ENCODE measurements at regions not wholly inside any gene's neighbourhood (a gene's known extent, or its start where the extent isn't known, plus 50 kb on each side); places are given as distances from the start of the nearest gene placed in this dataset.

- no peak overlapping the region for H3K27ac ChIP-seq (ENCODE audit: low read depth, low read length)
- DNase-seq (ENCODE audit: low read depth, low spot score), result no peak
- no peaks in the 10 kb centered on the region; the same call in 1 of the 2 replicates for H3K9me3 ChIP-seq (ENCODE audit: control insufficient read depth, insufficient read depth, low read length)
- ChIA-PET CTCF (no interaction called here), POLR2A (no interaction called here)
- no peak for TF ChIP-seq CTCF (IDR thresholded peaks at IDR 0.05; ENCODE audit: low read depth, low read length)
- peaks cover 39% of the 10 kb centered on the region for H3K27me3 ChIP-seq (ENCODE audit: control insufficient read depth, insufficient read depth, low read length)
- no peak overlapping the region for H3K4me3 ChIP-seq (ENCODE audit: low read depth, low read length)
Measured at GRCh38 chr15:70219256-70219895, 121.7 kb upstream of the TLE3 start.

GRCh38 chr15:70217226-70218160 lies 119.8 kb upstream of the TLE3 start:
- Histone ChIP-seq H3K9me3 (ENCODE audit: control insufficient read depth, insufficient read depth, low read length) (no peaks in the 10 kb centered on the region; the same call in 1 of the 2 replicates), H3K4me3 (ENCODE audit: low read depth, low read length) (no peak overlapping the region), H3K27me3 (ENCODE audit: control insufficient read depth, insufficient read depth, low read length) (peaks cover 45% of the 10 kb centered on the region), H3K27ac (ENCODE audit: low read depth, low read length) (no peak overlapping the region)
- ChIA-PET CTCF (no interaction called here), POLR2A (no interaction called here)
- no peak for TF ChIP-seq CTCF (IDR thresholded peaks at IDR 0.05; ENCODE audit: low read depth, low read length)
- DNase-seq (ENCODE audit: low read depth, low spot score), result no peak

GRCh38 chr15:70215951-70216350 lies 118.2 kb upstream of the TLE3 start:
- ChIA-PET POLR2A (no interaction called here), CTCF (no interaction called here)
- no peak for TF ChIP-seq CTCF (IDR thresholded peaks at IDR 0.05; ENCODE audit: low read depth, low read length)
- Histone ChIP-seq H3K27ac (ENCODE audit: low read depth, low read length) (no peak overlapping the region), H3K4me3 (ENCODE audit: low read depth, low read length) (no peak overlapping the region), H3K27me3 (ENCODE audit: control insufficient read depth, insufficient read depth, low read length) (peaks cover 50% of the 10 kb centered on the region), H3K9me3 (ENCODE audit: control insufficient read depth, insufficient read depth, low read length) (no peaks in the 10 kb centered on the region; the same call in 1 of the 2 replicates)
- no peak for DNase-seq (ENCODE audit: low read depth, low spot score)

- Histone ChIP-seq H3K27ac (ENCODE audit: low read depth, low read length) (no peak overlapping the region), H3K9me3 (ENCODE audit: control insufficient read depth, insufficient read depth, low read length) (no peaks in the 10 kb centered on the region; the same call in 1 of the 2 replicates), H3K4me3 (ENCODE audit: low read depth, low read length) (no peak overlapping the region), H3K27me3 (ENCODE audit: control insufficient read depth, insufficient read depth, low read length) (peaks cover 52% of the 10 kb centered on the region)
- ChIA-PET CTCF (no interaction called here), POLR2A (no interaction called here)
- TF ChIP-seq CTCF (IDR thresholded peaks at IDR 0.05; ENCODE audit: low read depth, low read length), result no peak
- no peak for DNase-seq (ENCODE audit: low read depth, low spot score)
Measured at GRCh38 chr15:70214941-70215635, 117.4 kb upstream of the TLE3 start.

Measured in AG04450 (cell line).